ENCODE measurements at regions not wholly inside any gene's neighbourhood (a gene's known extent, or its start where the extent isn't known, plus 50 kb on each side); places are given as distances from the start of the nearest gene placed in this dataset.

- intact Hi-C loops (cut with micrococcal nuclease), result no loop called here
Measured at GRCh38 chr1:192945390-192946130, 113.6 kb downstream of the UCHL5 start.

GRCh38 chr1:192949783-192950182, 109.4 kb downstream of the UCHL5 start:
- intact Hi-C loops (cut with micrococcal nuclease), result no loop called here

GRCh38 chr1:192950926-192951325, 108.2 kb downstream of the UCHL5 start:
- intact Hi-C loops (cut with micrococcal nuclease), result no loop called here

GRCh38 chr1:192951691-192952460, 107.3 kb downstream of the UCHL5 start:
- intact Hi-C loops (cut with micrococcal nuclease), result no loop called here

GRCh38 chr1:192952646-192953045, 106.5 kb downstream of the UCHL5 start:
- intact Hi-C loops (cut with micrococcal nuclease), result no loop called here

GRCh38 chr1:192954705-192955265, 104.4 kb downstream of the UCHL5 start:
- intact Hi-C loops (cut with micrococcal nuclease), result no loop called here

- intact Hi-C loops (cut with micrococcal nuclease), result no loop called here
Measured at GRCh38 chr1:192958350-192958749, 100.8 kb downstream of the UCHL5 start.

- intact Hi-C loops (cut with micrococcal nuclease), result no loop called here
Measured at GRCh38 chr1:192958871-192959270, 100.3 kb downstream of the UCHL5 start.

GRCh38 chr1:192959657-192960186, 99.4 kb downstream of the UCHL5 start:
- intact Hi-C loops (cut with micrococcal nuclease), result no loop called here
